NCI-H774 (cell line): ENCODE measurements at regions not wholly inside any gene's neighbourhood (a gene's known extent, or its start where the extent isn't known, plus 50 kb on each side); places are given as distances from the start of the nearest gene placed in this dataset.
"Not testable (repeated sequence)": the region's sequence is repeated elsewhere in the genome, so short reads cannot be mapped to it uniquely, and the experiment has no call there.

ENCODE experiments used
- DNase-seq: peaks from one replicate; lab custom pipeline; 2025; lab: John Stamatoyannopoulos, UW

- DNase-seq: no peak
These were observed 99.3 kb upstream of the FAM20A start for GRCh38 chr17:68700421-68700820.

GRCh38 chr17:68699936-68700335, 98.8 kb upstream of the FAM20A start:
- no peak for DNase-seq

- DNase-seq: no peak
These were observed 97.6 kb upstream of the FAM20A start for GRCh38 chr17:68698746-68699145.

- no peak for DNase-seq
These were observed 96.7 kb upstream of the FAM20A start for GRCh38 chr17:68697850-68698361.

GRCh38 chr17:68695659-68696058, 94.5 kb upstream of the FAM20A start:
- DNase-seq: no peak

- no peak for DNase-seq
These were observed 93.8 kb upstream of the FAM20A start for GRCh38 chr17:68694791-68695485.

GRCh38 chr17:68693896-68694295, 92.7 kb upstream of the FAM20A start:
- DNase-seq: no peak

GRCh38 chr17:68693466-68693865, 92.3 kb upstream of the FAM20A start:
- no peak for DNase-seq

GRCh38 chr17:68686108-68686988, 85.2 kb upstream of the FAM20A start:
- no peak for DNase-seq

GRCh38 chr17:68684949-68685357, 83.8 kb upstream of the FAM20A start:
- DNase-seq: no peak

GRCh38 chr17:68682903-68683302, 81.7 kb upstream of the FAM20A start:
- peak; percentile 77 for DNase-seq

GRCh38 chr17:68679882-68680281, 78.7 kb upstream of the FAM20A start:
- DNase-seq: no peak

- DNase-seq: no peak
These were observed 75.7 kb upstream of the FAM20A start for GRCh38 chr17:68676856-68677255.

- no peak for DNase-seq
These were observed 74.6 kb upstream of the FAM20A start for GRCh38 chr17:68675723-68676122.

- DNase-seq: no peak
These were observed 73.1 kb upstream of the FAM20A start for GRCh38 chr17:68674029-68674925.

GRCh38 chr17:68670967-68671693, 70.0 kb upstream of the FAM20A start:
- no peak for DNase-seq

- DNase-seq: not testable (repeated sequence)
These were observed 65.3 kb upstream of the FAM20A start for GRCh38 chr17:68666438-68666837.

- DNase-seq: no peak
These were observed 64.2 kb upstream of the FAM20A start for GRCh38 chr17:68665373-68665772.

- DNase-seq: no peak
These were observed 61.3 kb upstream of the FAM20A start for GRCh38 chr17:68662479-68662878.

- DNase-seq: no peak
These were observed 60.9 kb upstream of the FAM20A start for GRCh38 chr17:68662037-68662432.

- no peak for DNase-seq
These were observed 60.3 kb upstream of the FAM20A start for GRCh38 chr17:68661265-68662036.
